Ishikawa (cell line): ENCODE measurements at regions not wholly inside any gene's neighbourhood (a gene's known extent, or its start where the extent isn't known, plus 50 kb on each side); places are given as distances from the start of the nearest gene placed in this dataset.

Experiments
- CEBPB ChIP-seq: IDR thresholded peaks from 2 replicates; pipeline ENCODE4 v1.6.1; 2012
- CREB1 ChIP-seq: IDR thresholded peaks from 2 replicates; pipeline ENCODE4 v1.6.1; 2012; ENCODE audit warnings: low read depth
- EGR1 ChIP-seq: IDR thresholded peaks from 2 replicates; pipeline ENCODE4 v1.6.1; 2012
- EP300 ChIP-seq: IDR thresholded peaks from 2 replicates; pipeline ENCODE4 v1.6.1; 2012; ENCODE audit warnings: borderline replicate concordance
- FOXM1 ChIP-seq: IDR thresholded peaks from 2 replicates; pipeline ENCODE4 v1.6.1; 2012; ENCODE audit warnings: low read depth, borderline replicate concordance
- NFIC ChIP-seq: IDR thresholded peaks from 2 replicates; pipeline ENCODE4 v1.6.1; 2012
- RAD21 ChIP-seq: IDR thresholded peaks from 2 replicates; pipeline ENCODE4 v1.6.1; 2012; ENCODE audit warnings: low read depth
- TAF1 ChIP-seq: IDR thresholded peaks from 2 replicates; pipeline ENCODE4 v1.6.1; 2012; ENCODE audit warnings: low read depth, mild to moderate bottlenecking
- TCF12 ChIP-seq: IDR thresholded peaks from 2 replicates; pipeline ENCODE4 v1.6.1; 2012; ENCODE audit warnings: low read depth
- TEAD4 ChIP-seq: IDR thresholded peaks from 2 replicates; pipeline ENCODE4 v1.6.1; 2012
- USF1 ChIP-seq: IDR thresholded peaks from 2 replicates; pipeline ENCODE4 v1.6.1; 2012
- YY1 ChIP-seq: IDR thresholded peaks from 2 replicates; pipeline ENCODE4 v1.6.1; 2012; ENCODE audit warnings: low read depth
- ZBTB7A ChIP-seq: IDR thresholded peaks from 2 replicates; pipeline ENCODE4 v1.6.1; 2012; ENCODE audit warnings: low read depth
- TF ChIP-seq, protein P1 (sequence below): IDR thresholded peaks from 2 replicates; pipeline ENCODE4 v1.6.1; 2012
- TF ChIP-seq, protein P2 (sequence below): IDR thresholded peaks from 2 replicates; pipeline ENCODE4 v1.6.1; 2012; ENCODE audit warnings: low read depth, mild to moderate bottlenecking

GRCh38 chr15:93359425-93360131, 270.6 kb upstream of the RGMA start:
- TF ChIP-seq YY1: no peak
- no peak for TF ChIP-seq RAD21
- no peak for TF ChIP-seq TAF1
- no peak for TF ChIP-seq NFIC
- TF ChIP-seq EP300: no peak
- TF ChIP-seq TCF12: no peak
- no peak for TF ChIP-seq CREB1
- TF ChIP-seq, protein P1, sequence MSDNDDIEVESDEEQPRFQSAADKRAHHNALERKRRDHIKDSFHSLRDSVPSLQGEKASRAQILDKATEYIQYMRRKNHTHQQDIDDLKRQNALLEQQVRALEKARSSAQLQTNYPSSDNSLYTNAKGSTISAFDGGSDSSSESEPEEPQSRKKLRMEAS: no peak
- TF ChIP-seq FOXM1: no peak
- no peak for TF ChIP-seq EGR1
- no peak for TF ChIP-seq ZBTB7A
- TF ChIP-seq, protein P2, sequence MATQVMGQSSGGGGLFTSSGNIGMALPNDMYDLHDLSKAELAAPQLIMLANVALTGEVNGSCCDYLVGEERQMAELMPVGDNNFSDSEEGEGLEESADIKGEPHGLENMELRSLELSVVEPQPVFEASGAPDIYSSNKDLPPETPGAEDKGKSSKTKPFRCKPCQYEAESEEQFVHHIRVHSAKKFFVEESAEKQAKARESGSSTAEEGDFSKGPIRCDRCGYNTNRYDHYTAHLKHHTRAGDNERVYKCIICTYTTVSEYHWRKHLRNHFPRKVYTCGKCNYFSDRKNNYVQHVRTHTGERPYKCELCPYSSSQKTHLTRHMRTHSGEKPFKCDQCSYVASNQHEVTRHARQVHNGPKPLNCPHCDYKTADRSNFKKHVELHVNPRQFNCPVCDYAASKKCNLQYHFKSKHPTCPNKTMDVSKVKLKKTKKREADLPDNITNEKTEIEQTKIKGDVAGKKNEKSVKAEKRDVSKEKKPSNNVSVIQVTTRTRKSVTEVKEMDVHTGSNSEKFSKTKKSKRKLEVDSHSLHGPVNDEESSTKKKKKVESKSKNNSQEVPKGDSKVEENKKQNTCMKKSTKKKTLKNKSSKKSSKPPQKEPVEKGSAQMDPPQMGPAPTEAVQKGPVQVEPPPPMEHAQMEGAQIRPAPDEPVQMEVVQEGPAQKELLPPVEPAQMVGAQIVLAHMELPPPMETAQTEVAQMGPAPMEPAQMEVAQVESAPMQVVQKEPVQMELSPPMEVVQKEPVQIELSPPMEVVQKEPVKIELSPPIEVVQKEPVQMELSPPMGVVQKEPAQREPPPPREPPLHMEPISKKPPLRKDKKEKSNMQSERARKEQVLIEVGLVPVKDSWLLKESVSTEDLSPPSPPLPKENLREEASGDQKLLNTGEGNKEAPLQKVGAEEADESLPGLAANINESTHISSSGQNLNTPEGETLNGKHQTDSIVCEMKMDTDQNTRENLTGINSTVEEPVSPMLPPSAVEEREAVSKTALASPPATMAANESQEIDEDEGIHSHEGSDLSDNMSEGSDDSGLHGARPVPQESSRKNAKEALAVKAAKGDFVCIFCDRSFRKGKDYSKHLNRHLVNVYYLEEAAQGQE: no peak
- TF ChIP-seq CEBPB: no peak
- TF ChIP-seq TEAD4: no peak
- TF ChIP-seq USF1: no peak

GRCh38 chr15:93359060-93359408, 270.0 kb upstream of the RGMA start:
- TF ChIP-seq, protein P1: no peak
- TF ChIP-seq EGR1 (no peak), TAF1 (no peak)

- TF ChIP-seq TCF12: no peak
- TF ChIP-seq FOXM1: no peak
- no peak for TF ChIP-seq NFIC
- TF ChIP-seq TEAD4: no peak
- TF ChIP-seq CREB1: no peak
- TF ChIP-seq, protein P1: no peak
- no peak for TF ChIP-seq YY1
- no peak for TF ChIP-seq EGR1
- no peak for TF ChIP-seq USF1
Observed at GRCh38 chr15:93358166-93359059, 269.4 kb upstream of the RGMA start.

GRCh38 chr15:93348711-93349545, 259.9 kb upstream of the RGMA start:
- no peak for TF ChIP-seq CREB1
- no peak for TF ChIP-seq TEAD4
- no peak for TF ChIP-seq USF1
- no peak for TF ChIP-seq TCF12
- no peak for TF ChIP-seq FOXM1
- TF ChIP-seq EGR1: no peak
- TF ChIP-seq, protein P1: no peak
- TF ChIP-seq NFIC: no peak
- TF ChIP-seq EP300: no peak
- TF ChIP-seq ZBTB7A: no peak
- no peak for TF ChIP-seq CEBPB

- TF ChIP-seq, protein P1: no peak
- TF ChIP-seq, protein P2: no peak
- no peak for TF ChIP-seq TCF12
- TF ChIP-seq TAF1: no peak
- TF ChIP-seq CEBPB: no peak
- no peak for TF ChIP-seq EGR1
- no peak for TF ChIP-seq NFIC
- no peak for TF ChIP-seq RAD21
- TF ChIP-seq YY1: no peak
- no peak for TF ChIP-seq CREB1
- TF ChIP-seq EP300: no peak
- no peak for TF ChIP-seq USF1
- TF ChIP-seq ZBTB7A: no peak
Observed at GRCh38 chr15:93347986-93348385, 259.0 kb upstream of the RGMA start.
